HepG2 (cell line): ENCODE measurements at regions not wholly inside any gene's neighbourhood (a gene's known extent, or its start where the extent isn't known, plus 50 kb on each side); places are given as distances from the start of the nearest gene placed in this dataset.
A peak's percentile ranks its signal among the peaks of the same experiment; 100 is the strongest.

Source experiments
- ARNT2 ChIP-seq: sonication (generic); formaldehyde crosslinking; IDR thresholded peaks from 2 replicates; pipeline ENCODE4 v1.8.0; 2022; ENCODE audit warnings: mild to moderate bottlenecking, low read depth, missing genetic modification reagents, moderate library complexity
- ATRX ChIP-seq: sonication (generic); formaldehyde crosslinking; IDR thresholded peaks from 2 replicates; pipeline ENCODE4 v1.4.0; 2020; ENCODE audit warnings: missing genetic modification reagents, borderline replicate concordance
- DZIP1 ChIP-seq: sonication (generic); formaldehyde crosslinking; IDR thresholded peaks from 2 replicates; pipeline ENCODE4 v1.5.0; 2020; ENCODE audit warnings: mild to moderate bottlenecking, missing genetic modification reagents
- ETV5 ChIP-seq: IDR thresholded peaks from 2 replicates; pipeline ENCODE4 v1.6.1; 2018; ENCODE audit warnings: missing biosample characterization, missing genetic modification reagents, inconsistent platforms, borderline replicate concordance
- GATAD2A ChIP-seq: IDR thresholded peaks from 2 replicates; pipeline ENCODE4 v1.6.1; 2016
- HBP1 ChIP-seq: IDR thresholded peaks from 2 replicates; pipeline ENCODE4 v1.6.1; 2016; ENCODE audit warnings: low read depth, control low read depth
- MAFF ChIP-seq: IDR thresholded peaks from 2 replicates; pipeline ENCODE4 v1.6.1; 2011; ENCODE audit warnings: low read depth, low read length, improper control_type of control experiment
- MAZ ChIP-seq, 2 experiments: sonication (generic) in 1 of 2; formaldehyde crosslinking in 1 of 2; IDR thresholded peaks; 2 replicates each; pipeline versions ENCODE4 v1.5.0 to v1.6.1; 2012 to 2020; ENCODE audit warnings: low read depth in 2 of 2, mild to moderate bottlenecking in 2 of 2, borderline replicate concordance in 1 of 2, improper control_type of control experiment in 1 of 2, low read length in 1 of 2, missing genetic modification reagents in 1 of 2, moderate library complexity in 1 of 2
- RBM22 ChIP-seq: fragments of 200-400 bp; formaldehyde crosslinking; optimal IDR thresholded peaks from 2 replicates; pipeline ENCODE3; 2017; ENCODE audit warnings: mild to moderate bottlenecking, low read length, moderate library complexity
- REL ChIP-seq: sonication (generic); formaldehyde crosslinking; conservative IDR thresholded peaks from 2 replicates; pipeline ENCODE4 v1.8.0; 2022; ENCODE audit warnings: mild to moderate bottlenecking, missing genetic modification reagents, moderate library complexity
- SMAD3 ChIP-seq: sonication (generic); formaldehyde crosslinking; IDR thresholded peaks from 2 replicates; pipeline ENCODE4 v1.4.0; 2020; ENCODE audit warnings: missing genetic modification reagents
- SMARCE1 ChIP-seq: fragments of 450-650 bp; IDR thresholded peaks from 2 replicates; pipeline ENCODE4 v1.6.1; 2017; ENCODE audit warnings: borderline replicate concordance
- SOX6 ChIP-seq, 2 experiments: fragments of 450-650 bp in 1 of 2; sonication (generic) in 1 of 2; formaldehyde crosslinking in 1 of 2; IDR thresholded peaks; 2 replicates each; pipeline versions ENCODE4 v1.4.0 to v1.6.1; 2017 to 2020; ENCODE audit warnings: antibody characterized with exemption in 1 of 2, mild to moderate bottlenecking in 1 of 2, missing genetic modification reagents in 1 of 2
- TMF1 ChIP-seq: sonication (generic); formaldehyde crosslinking; IDR thresholded peaks from 2 replicates; pipeline ENCODE4 v1.8.1; 2022; ENCODE audit warnings: low read depth, missing genetic modification reagents
- ZKSCAN8 ChIP-seq: IDR thresholded peaks from 2 replicates; pipeline ENCODE4 v1.6.1; 2016; ENCODE audit warnings: borderline replicate concordance, missing genetic modification reagents, missing compliant biosample characterization
- ZNF10 ChIP-seq: sonication (generic); formaldehyde crosslinking; IDR thresholded peaks from 2 replicates; pipeline ENCODE4 v1.4.0; 2020; ENCODE audit warnings: mild to moderate bottlenecking, low read depth, missing genetic modification reagents, borderline replicate concordance
- ZNF180 ChIP-seq: sonication (generic); formaldehyde crosslinking; IDR thresholded peaks from 2 replicates; pipeline ENCODE4 v1.4.0; 2020; ENCODE audit warnings: low read depth, missing genetic modification reagents, borderline replicate concordance
- ZNF224 ChIP-seq: sonication (generic); formaldehyde crosslinking; IDR thresholded peaks from 2 replicates; pipeline ENCODE4 v1.5.0; 2020; ENCODE audit warnings: mild to moderate bottlenecking, missing genetic modification reagents
- ZNF430 ChIP-seq: sonication (generic); formaldehyde crosslinking; IDR thresholded peaks from 2 replicates; pipeline ENCODE4 v1.9.0; 2021; ENCODE audit warnings: mild to moderate bottlenecking, missing genetic modification reagents
- ZNF484 ChIP-seq: sonication (generic); formaldehyde crosslinking; IDR thresholded peaks from 2 replicates; pipeline ENCODE4 v1.5.1; 2020; ENCODE audit warnings: mild to moderate bottlenecking, low read depth, missing genetic modification reagents, borderline replicate concordance
- ZNF569 ChIP-seq: sonication (generic); formaldehyde crosslinking; IDR thresholded peaks from 2 replicates; pipeline ENCODE4 v1.5.0; 2020; ENCODE audit warnings: mild to moderate bottlenecking, missing genetic modification reagents, moderate library complexity, borderline replicate concordance
- ZNF616 ChIP-seq: sonication (generic); formaldehyde crosslinking; IDR thresholded peaks from 2 replicates; pipeline ENCODE4 v1.5.0; 2020; ENCODE audit warnings: low read depth, mild to moderate bottlenecking, missing genetic modification reagents
- ZNF619 ChIP-seq: sonication (generic); formaldehyde crosslinking; IDR thresholded peaks from 2 replicates; pipeline ENCODE4 v1.4.0; 2020; ENCODE audit warnings: mild to moderate bottlenecking, missing genetic modification reagents
- TF ChIP-seq, protein P1 (sequence below): sonication (generic); formaldehyde crosslinking; IDR thresholded peaks from 2 replicates; pipeline ENCODE4 v1.5.0; 2020; ENCODE audit warnings: mild to moderate bottlenecking, missing genetic modification reagents, moderate library complexity

- TF ChIP-seq ZNF180 (CRISPR knock-in tag) (no peak), ETV5 (CRISPR knock-in tag) (no peak), SOX6 (IDR thresholded peaks at IDR 0.05) (no peak), SOX6 (CRISPR knock-in tag; IDR thresholded peaks at IDR 0.05) (peak; percentile 53; the same call in 1 of the 2 replicates), ZNF224 (CRISPR knock-in tag) (peak; percentile 79), DZIP1 (CRISPR knock-in tag) (0 out of 2 replicates have a peak, but pooled peaks have one; percentile 59), ARNT2 (CRISPR knock-in tag) (peak; percentile 23; the same call in 1 of the 2 replicates), ZNF430 (CRISPR knock-in tag) (0 out of 2 replicates have a peak, but pooled peaks have one; percentile 36), SMARCE1 (no peak), ZKSCAN8 (CRISPR knock-in tag) (no peak), ZNF10 (CRISPR knock-in tag) (no peak), REL (CRISPR knock-in tag) (0 out of 2 replicates have a peak, but pooled peaks have one; percentile 30), HBP1 (0 out of 2 replicates have a peak, but pooled peaks have one; percentile 30), SMAD3 (CRISPR knock-in tag) (no peak), ZNF616 (CRISPR knock-in tag) (no peak), ZNF484 (no peak), ATRX (CRISPR knock-in tag) (no peak), MAZ (IDR thresholded peaks at IDR 0.05; ENCODE audit: borderline replicate concordance, low read depth, low read length) (no peak), MAZ (CRISPR knock-in tag; IDR thresholded peaks at IDR 0.05; ENCODE audit: low read depth) (peak; percentile 62; the same call in 1 of the 2 replicates), RBM22 (no peak), TMF1 (CRISPR knock-in tag) (no peak), MAFF (no peak), ZNF569 (no peak), ZNF619 (CRISPR knock-in tag) (0 out of 2 replicates have a peak, but pooled peaks have one; percentile 72), GATAD2A (CRISPR knock-in tag) (no peak)
- TF ChIP-seq, protein P1, sequence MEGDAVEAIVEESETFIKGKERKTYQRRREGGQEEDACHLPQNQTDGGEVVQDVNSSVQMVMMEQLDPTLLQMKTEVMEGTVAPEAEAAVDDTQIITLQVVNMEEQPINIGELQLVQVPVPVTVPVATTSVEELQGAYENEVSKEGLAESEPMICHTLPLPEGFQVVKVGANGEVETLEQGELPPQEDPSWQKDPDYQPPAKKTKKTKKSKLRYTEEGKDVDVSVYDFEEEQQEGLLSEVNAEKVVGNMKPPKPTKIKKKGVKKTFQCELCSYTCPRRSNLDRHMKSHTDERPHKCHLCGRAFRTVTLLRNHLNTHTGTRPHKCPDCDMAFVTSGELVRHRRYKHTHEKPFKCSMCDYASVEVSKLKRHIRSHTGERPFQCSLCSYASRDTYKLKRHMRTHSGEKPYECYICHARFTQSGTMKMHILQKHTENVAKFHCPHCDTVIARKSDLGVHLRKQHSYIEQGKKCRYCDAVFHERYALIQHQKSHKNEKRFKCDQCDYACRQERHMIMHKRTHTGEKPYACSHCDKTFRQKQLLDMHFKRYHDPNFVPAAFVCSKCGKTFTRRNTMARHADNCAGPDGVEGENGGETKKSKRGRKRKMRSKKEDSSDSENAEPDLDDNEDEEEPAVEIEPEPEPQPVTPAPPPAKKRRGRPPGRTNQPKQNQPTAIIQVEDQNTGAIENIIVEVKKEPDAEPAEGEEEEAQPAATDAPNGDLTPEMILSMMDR (CRISPR knock-in tag) = peak; percentile 98
These were observed 150.9 kb downstream of the RTP5 start (continued) for GRCh38 chr2:242020196-242021004.
